ENCODE measurements at regions not wholly inside any gene's neighbourhood (a gene's known extent, or its start where the extent isn't known, plus 50 kb on each side); places are given as distances from the start of the nearest gene placed in this dataset.
A peak's percentile ranks its signal among the peaks of the same experiment; 100 is the strongest.

GRCh38 chr12:69092137-69092536 lies 147.2 kb upstream of the CPSF6 start:
- no peak for DNase-seq (ENCODE audit: insufficient read length, low spot score)
- no peak for FAIRE-seq

DNA sequence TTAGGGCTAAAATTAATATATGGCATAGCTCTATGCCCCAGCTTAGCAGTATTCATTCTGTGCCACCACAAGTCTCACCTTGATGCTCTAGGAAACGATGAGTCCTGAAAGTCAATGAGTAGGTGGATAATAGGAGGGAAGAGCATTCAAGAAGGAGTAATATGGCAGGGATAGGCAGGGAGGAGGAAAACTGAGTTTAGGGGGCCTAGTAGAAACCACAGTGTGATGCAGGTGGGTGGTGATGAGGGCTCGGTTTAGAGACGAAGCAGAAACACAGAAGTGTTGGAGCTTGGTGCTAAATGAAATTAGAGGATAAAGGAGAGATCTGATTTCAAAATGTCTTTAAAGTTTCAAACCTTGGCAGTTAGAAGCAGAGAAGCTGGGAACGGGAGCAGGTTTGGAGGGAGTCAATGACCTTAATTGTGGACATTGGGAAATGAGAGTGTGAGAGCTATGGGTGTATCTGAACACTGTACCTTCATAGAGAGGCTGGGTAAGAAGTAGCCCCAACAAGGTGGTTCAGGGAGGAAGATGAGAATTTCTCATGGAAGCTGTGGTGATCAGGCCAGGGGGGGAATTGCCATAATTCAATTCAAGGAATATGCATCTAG lies 144.7 kb upstream of the CPSF6 start:
- no peak for DNase-seq (ENCODE audit: insufficient read length, low spot score)

DNA sequence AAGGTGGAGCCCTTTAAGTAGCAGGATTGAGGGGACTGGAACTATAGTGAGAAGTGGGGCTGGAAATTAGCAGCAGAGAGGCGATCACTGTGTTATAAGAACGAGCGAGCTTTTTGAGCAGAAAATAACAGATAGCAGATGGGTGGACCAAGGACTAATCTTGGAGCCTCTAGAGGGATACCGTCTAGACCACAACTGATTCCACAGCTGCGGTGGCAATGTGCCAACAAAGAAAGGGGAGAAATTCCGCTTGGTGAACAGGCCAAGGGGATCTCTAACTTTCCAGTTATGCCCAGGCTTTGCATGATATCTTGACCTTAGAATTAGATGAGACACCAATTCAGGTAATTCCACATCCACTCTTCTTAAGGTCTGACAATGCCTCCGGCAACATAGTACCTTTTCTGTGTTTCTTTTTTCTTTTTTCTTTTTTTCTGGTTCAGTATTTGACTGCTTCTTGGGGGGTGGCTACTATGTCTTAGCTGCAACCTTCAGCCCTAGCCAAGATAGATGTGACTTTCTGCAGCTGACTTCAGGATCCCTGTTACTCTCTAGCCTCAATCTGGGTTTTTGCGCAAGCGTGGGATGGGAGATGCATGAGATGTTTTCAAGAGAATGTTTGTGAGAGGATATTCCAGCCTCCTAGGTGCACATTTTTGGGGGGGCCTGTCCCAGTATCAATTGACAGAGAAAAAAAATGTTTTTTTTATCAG lies 143.4 kb upstream of the CPSF6 start:
- DNase-seq (ENCODE audit: insufficient read length, low spot score) (no peak), FAIRE-seq (no peak)

More for the DNA sequence above, 144.7 kb upstream of the CPSF6 start:
- no peak for FAIRE-seq

DNA sequence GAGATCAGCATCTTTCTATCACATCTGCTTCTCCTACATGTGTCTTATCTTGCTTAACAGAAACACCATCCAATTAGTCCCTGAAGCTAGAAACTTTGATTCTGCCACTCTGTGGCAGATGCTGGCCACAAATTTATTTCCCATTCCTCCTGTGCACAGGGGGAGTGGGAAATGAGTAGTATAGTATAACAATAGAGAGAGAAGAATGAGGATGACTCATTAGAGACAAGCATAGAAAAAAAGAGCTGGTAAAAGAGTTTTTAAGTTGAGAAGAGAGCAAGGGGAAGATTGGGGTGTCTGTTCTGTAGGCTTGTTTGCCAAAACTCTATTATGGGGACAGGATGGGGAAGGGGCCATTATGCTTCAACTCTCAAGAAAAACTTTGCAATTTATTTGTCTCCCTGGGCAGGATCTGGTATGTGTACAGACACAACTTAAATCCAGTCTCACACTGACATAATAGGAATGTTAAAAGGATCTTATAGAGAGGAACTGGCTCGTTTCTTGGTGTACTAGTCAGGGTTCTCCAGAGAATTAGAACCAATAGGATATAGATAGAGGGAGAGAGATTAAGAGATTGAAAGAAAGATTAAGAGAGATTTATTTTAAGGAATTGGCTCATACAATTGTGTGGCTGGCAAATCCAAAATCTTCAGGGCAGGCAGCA lies 142.6 kb upstream of the CPSF6 start:
- DNase-seq (ENCODE audit: insufficient read length, low spot score) (no peak), FAIRE-seq (no peak)

DNA sequence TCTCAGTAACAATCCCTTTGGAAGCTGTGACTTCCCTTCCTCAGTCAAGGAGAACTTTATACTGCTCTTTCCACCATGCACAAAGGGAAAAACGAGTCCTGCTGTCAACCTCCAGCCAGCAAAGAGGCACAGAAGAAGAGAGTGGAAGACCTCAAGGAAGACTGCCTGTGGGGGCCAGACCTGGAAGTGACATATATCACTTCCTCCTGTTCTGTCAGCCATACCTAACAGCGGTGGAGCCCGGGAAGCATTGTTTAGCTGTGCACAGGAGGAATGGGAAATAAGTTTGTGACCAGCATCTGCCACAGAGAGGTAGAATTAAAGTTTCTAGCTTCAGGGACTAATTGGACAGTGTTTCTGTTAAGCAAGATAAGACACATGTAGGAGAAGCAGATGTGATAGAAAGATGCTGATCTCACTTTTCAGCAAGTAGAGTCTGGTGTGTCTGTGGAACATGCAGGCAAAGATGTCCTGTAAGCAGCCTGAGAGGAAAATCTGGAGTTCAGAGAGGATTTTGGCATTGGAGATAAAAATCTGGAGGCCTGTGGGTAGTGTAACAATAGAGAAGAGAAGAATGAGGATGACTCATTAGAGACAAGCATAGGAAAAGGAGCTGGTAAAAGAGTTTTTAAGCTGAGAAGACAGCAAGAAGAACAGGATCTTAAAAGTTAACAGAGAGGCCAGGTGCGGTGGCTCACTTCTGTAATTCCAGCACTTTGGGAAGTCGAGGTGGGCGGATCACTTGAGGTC lies 141.6 kb upstream of the CPSF6 start:
- no peak for DNase-seq (ENCODE audit: insufficient read length, low spot score)
- FAIRE-seq: peak; percentile 91

DNA sequence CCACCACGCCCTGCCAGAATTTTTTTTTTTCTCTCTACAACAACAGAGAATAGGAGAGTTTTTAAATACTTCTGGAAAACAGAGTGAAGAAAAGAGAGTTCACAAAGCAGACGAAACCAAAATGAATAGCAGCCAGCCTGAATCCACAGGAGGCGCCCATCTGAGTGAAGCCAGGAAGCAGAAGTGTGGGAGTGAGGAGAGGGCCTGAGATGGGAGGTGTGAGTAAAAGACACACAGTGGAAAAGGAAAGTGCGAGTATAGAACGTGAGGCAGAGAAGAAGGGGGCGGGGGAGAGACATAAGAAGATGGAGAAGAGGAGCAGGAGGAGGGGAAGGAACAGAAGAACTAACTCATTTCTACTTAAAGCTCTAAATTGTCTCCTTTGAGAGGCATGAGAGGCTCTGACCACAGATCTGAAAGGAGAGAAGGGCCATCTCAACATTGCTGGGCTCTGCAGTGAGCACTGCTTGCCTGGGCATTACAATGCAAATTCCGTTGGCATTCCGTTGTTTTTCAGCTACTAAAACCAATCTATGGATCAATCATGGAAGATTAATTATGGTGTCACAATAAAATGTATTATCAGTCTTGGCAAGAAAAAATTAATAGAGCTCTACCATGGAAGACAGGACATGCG lies 140.1 kb upstream of the CPSF6 start:
- FAIRE-seq (no peak), DNase-seq (ENCODE audit: insufficient read length, low spot score) (no peak)

- FAIRE-seq: no peak
- no peak for DNase-seq (ENCODE audit: insufficient read length, low spot score)
These were observed 137.9 kb upstream of the CPSF6 start for GRCh38 chr12:69101505-69101904.

- FAIRE-seq: no peak
- no peak for DNase-seq (ENCODE audit: insufficient read length, low spot score)
These were observed 136.5 kb upstream of the CPSF6 start for GRCh38 chr12:69102856-69103255.

GRCh38 chr12:69105101-69105962 lies 134.0 kb upstream of the CPSF6 start:
- DNase-seq (ENCODE audit: insufficient read length, low spot score): no peak
- no peak for FAIRE-seq

GRCh38 chr12:69106482-69107118 lies 132.8 kb upstream of the CPSF6 start:
- FAIRE-seq: no peak
- DNase-seq (ENCODE audit: insufficient read length, low spot score): no peak

DNA sequence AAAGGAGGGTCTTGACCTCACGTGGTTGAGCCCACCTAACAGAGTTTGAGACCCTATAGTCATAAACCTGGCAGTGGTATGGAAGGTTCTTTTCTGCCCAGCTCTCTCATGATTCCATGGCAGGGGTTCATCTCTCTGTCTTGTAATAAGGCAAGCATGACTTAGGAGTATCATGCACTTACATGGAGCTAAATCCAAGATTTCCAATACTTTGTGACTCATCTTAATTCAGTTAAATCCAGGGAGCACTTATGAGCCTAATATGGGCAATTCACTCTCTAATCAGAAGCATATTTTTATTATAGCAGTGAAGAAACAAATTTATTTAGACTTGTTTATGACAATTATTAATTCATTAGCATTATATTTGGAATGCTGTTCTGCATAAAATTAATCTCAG lies 131.8 kb upstream of the CPSF6 start:
- no peak for FAIRE-seq
- no peak for DNase-seq (ENCODE audit: insufficient read length, low spot score)

GRCh38 chr12:69108037-69108436 lies 131.3 kb upstream of the CPSF6 start:
- FAIRE-seq: no peak
- peak; percentile 12 for DNase-seq (ENCODE audit: insufficient read length, low spot score)

DNA sequence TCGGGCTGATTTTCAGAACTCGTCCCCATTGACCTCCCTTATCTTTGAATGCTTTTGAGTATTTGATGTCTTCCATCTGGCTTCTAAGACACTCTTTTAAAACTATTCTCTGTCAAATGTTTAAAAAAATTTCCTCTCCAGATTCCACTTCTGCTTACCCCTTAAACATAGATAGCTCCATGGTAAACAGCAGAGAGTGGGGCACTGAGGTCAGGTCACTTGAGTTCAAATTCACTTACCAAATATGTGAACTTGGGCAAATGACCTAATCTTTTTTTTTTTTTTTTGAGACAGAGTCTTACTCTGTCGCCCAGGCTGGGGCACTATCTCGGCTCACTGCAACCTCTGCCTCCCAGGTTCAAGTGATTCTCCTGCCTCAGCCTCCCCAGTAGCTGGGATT lies 126.8 kb upstream of the CPSF6 start:
- FAIRE-seq (no peak), DNase-seq (ENCODE audit: insufficient read length, low spot score) (no peak)

DNA sequence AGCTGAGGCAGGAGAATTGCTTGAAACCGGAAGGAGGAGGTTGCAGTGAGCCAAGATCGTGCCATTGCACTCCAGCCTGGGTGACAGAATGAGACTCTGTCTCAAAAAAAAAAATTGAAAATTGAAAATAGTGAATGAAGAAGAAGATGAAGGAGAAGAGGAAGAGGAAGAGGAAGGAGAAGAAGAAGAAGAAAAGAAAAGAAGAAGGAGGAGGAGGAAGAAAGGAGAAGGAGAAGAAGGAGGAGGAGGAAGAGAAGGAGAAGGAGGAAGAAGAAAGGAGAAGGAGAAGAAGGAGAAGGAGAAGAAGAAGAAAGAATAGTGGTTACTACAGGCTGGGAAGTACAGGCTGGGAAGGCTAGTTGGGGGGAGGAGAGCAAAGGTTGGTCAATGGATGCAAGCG lies 124.3 kb upstream of the CPSF6 start:
- no peak for DNase-seq (ENCODE audit: insufficient read length, low spot score)
- no peak for FAIRE-seq

- FAIRE-seq: no peak
These were observed 123.4 kb upstream of the CPSF6 start for GRCh38 chr12:69115951-69116350.

DNA sequence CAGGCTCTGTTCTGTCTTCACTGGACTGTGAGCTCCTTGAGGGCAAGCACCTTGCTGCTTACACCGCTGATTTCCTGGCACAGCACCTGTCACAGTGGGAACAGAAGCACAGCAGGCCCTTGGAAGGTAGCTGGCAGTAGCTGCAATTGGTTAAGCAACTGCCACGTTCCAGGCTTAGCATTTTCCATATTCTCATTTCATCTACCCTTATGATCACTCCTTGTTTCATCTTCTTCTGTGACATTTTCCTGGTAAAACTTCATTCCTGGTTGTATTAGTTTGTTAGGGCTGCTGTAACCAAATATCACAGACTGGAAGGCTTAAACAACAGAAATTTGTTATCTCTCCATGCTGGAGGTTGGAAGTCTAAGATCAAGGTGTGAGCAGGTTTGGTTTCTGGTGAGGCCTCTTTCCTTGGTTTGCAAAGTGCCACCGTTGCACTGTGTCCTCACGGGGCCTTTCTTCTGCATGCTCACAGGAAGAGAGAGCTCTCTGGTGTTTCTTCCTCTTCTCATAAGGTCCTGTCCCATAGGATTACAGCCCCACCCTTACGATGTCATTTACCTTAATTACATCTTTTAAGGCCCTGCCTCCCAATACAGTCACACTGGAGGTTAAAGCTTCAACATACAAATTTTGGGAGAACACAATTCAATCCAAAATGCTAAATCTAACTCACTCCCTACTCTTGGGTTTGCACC lies 121.7 kb upstream of the CPSF6 start:
- DNase-seq (ENCODE audit: insufficient read length, low spot score) (no peak), FAIRE-seq (no peak)

More at GRCh38 chr12:69115951-69116350, 123.4 kb upstream of the CPSF6 start:
- no peak for DNase-seq (ENCODE audit: insufficient read length, low spot score)

DNA sequence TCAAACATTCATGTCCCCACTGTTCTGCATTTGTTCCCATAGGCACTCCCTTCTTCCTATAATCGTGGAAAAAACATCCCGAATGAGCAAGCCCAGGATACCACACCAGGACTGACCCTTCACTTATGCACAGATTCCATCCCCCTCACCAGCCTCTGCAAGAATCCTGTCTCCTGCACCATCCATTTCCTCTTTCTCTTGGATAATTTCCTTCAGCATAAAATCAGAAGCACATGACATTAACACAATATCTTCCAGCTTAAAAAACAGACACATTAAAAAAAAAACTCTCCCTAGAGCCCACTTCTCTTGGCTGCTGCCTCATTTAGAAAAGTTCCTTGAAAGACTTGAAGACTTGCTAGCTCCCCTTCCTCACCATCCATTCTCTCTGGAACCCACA lies 120.9 kb upstream of the CPSF6 start:
- no peak for FAIRE-seq
- no peak for DNase-seq (ENCODE audit: insufficient read length, low spot score)

DNA sequence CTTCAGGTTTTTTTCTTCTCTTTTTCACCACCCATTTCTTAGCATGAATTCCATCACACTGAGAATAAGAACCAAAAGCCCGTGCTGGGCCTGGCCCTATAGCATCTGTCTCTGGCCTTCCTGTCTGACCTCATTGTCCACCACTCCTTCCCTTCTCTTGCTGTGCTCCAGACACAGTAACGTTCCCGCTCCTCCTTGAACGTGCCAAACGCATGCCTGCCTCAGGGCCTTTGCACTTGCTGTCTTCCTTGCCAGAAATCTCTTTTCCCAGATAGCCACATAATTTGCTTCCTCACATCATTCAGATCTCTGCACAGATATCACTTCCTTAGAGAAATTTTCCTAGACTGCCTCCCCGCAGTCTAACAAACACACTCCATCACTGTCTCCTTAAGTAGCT lies 119.6 kb upstream of the CPSF6 start:
- DNase-seq (ENCODE audit: insufficient read length, low spot score): no peak
- no peak for FAIRE-seq

GRCh38 chr12:69120354-69120753 lies 119.0 kb upstream of the CPSF6 start:
- FAIRE-seq: no peak

More at GRCh38 chr12:69120354-69120753, 119.0 kb upstream of the CPSF6 start:
- DNase-seq (ENCODE audit: insufficient read length, low spot score): no peak

Data from HTR-8/SVneo (cell line).